ENCODE measurements at regions not wholly inside any gene's neighbourhood (a gene's known extent, or its start where the extent isn't known, plus 50 kb on each side); places are given as distances from the start of the nearest gene placed in this dataset.

DNA sequence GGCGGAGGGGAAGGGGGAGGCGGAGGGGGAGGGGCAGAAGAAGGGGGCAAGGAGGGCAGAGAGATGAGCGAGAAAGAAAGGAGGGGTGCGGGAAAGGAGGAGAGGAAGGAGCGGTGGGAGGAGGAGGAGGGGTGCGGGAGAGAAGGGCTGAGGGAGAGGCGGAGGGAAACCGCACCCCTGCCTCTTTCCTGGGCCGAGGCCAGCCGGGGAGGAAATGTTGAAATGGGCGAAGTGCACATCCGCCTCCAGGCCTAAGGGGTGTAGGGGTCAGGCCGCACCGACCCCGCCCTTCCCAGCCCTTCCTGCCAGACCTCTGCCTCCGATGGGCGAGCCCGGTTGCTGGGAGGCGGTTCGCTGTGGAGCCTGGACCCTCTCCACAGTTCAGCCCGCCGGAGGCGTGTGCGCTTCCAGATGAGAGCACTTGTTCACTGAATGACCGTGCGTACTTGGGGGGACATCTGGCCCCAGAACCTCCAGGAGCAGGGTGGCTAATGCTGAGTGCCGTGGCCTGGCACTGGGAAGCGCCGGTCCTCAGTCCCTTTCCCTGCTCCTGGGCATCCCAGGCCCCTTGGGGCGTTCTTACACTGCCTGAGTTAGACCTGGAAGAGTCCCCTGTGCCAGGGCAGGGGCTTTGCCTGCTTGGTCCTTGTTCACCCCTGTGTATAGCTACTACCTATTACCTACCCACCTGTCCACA lies 110.3 kb upstream of the KLF13 start:
- H3K4me3 ChIP-seq (replicated peaks; ENCODE audit: low read depth, low read length): peak overlapping the region; percentile 30
- TF ChIP-seq, protein P1, sequence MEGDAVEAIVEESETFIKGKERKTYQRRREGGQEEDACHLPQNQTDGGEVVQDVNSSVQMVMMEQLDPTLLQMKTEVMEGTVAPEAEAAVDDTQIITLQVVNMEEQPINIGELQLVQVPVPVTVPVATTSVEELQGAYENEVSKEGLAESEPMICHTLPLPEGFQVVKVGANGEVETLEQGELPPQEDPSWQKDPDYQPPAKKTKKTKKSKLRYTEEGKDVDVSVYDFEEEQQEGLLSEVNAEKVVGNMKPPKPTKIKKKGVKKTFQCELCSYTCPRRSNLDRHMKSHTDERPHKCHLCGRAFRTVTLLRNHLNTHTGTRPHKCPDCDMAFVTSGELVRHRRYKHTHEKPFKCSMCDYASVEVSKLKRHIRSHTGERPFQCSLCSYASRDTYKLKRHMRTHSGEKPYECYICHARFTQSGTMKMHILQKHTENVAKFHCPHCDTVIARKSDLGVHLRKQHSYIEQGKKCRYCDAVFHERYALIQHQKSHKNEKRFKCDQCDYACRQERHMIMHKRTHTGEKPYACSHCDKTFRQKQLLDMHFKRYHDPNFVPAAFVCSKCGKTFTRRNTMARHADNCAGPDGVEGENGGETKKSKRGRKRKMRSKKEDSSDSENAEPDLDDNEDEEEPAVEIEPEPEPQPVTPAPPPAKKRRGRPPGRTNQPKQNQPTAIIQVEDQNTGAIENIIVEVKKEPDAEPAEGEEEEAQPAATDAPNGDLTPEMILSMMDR (IDR thresholded peaks at IDR 0.05; ENCODE audit: low read length, missing control alignments): no peak
- DNase-seq (ENCODE audit: low read depth): peak; percentile 70

DNA sequence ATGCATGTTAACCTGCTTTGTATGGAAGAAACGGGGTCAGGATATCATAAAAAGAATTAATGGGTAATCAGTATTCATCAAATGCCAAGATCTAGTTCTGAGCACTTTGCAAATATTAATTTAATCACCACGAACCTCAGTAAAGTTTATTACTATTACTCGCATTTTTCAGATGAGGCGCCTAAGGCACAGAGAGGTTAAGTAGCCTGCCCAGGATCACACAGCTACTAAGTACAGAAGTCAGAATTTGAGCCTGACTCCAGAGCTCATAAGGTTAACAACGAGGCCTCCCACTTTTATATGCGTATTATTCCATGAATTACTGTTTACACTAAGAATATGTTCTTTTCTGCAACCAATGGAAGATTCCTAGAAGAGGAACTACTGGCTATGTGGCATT lies 109.6 kb upstream of the KLF13 start:
- DNase-seq (ENCODE audit: low read depth): no peak
- H3K4me3 ChIP-seq (replicated peaks; ENCODE audit: low read depth, low read length): no peak overlapping the region
- TF ChIP-seq, protein P1 (IDR thresholded peaks at IDR 0.05; ENCODE audit: low read length, missing control alignments): no peak

DNA sequence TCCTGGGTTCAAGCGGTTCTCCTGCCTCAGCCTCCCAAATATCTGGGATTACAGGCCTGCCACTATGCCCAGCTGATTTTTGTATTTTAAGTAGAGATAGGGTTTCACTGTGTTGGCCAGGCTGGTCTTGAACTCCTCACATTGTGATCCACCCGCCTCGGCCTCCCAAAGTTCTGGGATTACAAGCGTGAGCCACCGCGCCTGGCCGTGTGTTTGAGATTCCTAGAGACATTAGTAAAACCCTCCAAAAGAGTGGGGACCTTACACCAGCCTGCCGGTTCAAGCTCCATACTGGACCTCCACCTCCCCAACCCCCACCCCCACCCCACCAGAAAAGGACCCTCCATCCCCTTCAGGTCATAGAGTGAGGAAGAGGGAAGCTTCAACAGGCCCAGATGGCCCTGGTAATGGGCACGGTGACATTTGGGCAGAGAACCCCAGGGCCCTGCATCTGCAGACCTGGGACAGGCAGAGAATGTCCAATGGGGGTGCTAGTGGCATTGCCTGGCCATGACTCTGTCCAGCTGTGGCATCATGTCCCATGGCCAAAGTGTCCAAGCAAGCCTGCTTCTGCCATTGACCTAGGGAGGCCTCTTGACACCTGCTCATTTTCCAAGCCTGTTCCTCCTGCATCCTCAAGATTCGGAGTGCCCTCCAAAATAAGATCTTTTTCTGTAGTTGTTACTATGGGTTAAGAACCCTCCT lies 108.9 kb upstream of the KLF13 start:
- H3K4me3 ChIP-seq (replicated peaks; ENCODE audit: low read depth, low read length): no peak overlapping the region
- DNase-seq (ENCODE audit: low read depth): no peak
- TF ChIP-seq, protein P1 (IDR thresholded peaks at IDR 0.05; ENCODE audit: low read length, missing control alignments): no peak

DNA sequence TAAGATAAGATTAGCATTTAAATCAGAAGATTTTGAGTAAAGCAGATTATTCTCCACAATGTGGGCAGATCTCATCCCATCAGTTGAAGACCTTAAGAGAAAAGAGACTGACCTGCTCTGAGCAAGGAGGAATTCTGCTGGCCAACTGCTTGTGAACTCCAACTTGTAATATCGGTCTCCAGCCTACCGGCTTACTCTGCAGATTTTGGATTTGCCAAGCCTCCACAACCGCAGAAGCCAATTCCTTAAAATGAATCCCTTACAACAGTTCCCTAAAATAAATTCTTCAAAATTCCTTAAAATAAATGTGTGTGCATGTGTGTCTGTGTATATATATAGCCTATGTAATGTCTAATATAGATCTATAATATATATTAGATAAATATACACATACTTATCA lies 107.4 kb upstream of the KLF13 start:
- H3K4me3 ChIP-seq (replicated peaks; ENCODE audit: low read depth, low read length): no peak overlapping the region
- no peak for DNase-seq (ENCODE audit: low read depth)
- TF ChIP-seq, protein P1 (IDR thresholded peaks at IDR 0.05; ENCODE audit: low read length, missing control alignments): no peak

DNA sequence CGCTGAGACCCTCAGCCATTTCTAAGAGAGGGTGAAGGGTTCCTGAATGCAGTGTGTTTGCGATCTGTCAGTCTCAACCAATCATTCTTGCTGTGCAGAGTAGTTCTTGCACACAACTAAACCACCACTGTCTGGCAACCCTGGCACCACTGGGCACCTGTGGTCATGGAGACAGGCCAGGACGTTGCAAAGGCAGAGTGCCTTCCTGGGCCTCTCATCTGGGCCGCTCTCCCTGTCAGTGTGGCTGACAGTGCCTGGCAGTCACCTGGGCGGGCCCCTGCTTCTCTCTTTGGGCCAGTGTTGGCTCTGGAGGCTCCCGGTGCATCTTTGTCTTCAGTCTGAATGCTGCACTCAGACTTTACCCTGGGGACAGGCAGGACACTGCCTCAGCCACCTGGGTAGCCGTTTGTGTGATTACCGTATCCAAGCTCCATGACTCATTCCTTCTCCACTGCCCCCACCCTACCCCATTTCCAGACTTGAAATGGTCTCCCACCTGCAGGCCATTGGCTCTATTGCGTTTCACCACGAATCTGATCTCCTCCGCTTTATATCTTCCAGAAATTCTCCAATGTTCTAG lies 104.6 kb upstream of the KLF13 start:
- TF ChIP-seq, protein P1 (IDR thresholded peaks at IDR 0.05; ENCODE audit: low read length, missing control alignments): no peak
- H3K4me3 ChIP-seq (replicated peaks; ENCODE audit: low read depth, low read length): no peak overlapping the region
- no peak for DNase-seq (ENCODE audit: low read depth)

DNA sequence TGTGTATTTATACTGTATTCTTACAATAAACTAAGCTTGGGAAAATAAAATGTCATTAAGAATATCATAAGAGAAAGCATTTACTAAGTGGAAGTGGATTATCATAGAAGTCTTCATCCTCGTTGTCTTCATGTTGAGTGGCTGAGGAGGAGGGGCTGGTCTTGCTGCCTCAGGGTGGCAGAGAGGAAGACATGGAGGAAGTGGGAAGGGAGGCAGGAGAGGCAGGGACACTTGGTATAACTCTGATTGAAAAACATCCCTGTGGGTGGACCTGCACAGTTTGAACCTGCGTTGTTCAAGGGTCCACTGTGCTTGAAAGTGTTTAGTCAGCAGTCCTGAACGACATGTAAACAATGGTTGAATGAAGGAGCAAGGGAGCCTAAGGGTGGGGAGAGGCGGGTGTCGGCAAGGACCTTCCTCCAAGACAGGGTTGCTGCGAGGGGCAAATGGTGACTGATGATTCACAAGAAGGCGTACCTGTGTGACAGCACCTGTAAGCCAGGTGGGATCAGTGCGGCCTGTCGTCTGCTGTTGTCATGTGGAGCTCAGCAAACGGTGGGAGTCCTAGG lies 103.8 kb upstream of the KLF13 start:
- TF ChIP-seq, protein P1 (IDR thresholded peaks at IDR 0.05; ENCODE audit: low read length, missing control alignments): no peak
- H3K4me3 ChIP-seq (replicated peaks; ENCODE audit: low read depth, low read length): no peak overlapping the region
- no peak for DNase-seq (ENCODE audit: low read depth)

Data from fibroblast of pulmonary artery (primary cell).